ENCODE measurements at regions not wholly inside any gene's neighbourhood (a gene's known extent, or its start where the extent isn't known, plus 50 kb on each side); places are given as distances from the start of the nearest gene placed in this dataset.

GRCh38 chr21:16137106-16137505, 407.3 kb downstream of the USP25 start:
- no peak for TF ChIP-seq CTCF (conservative IDR thresholded peaks at IDR 0.05; ENCODE audit: low read depth, low read length)
- no peak for TF ChIP-seq EZH2 (IDR thresholded peaks at IDR 0.05; ENCODE audit: borderline replicate concordance, low read depth, low read length, poor library complexity, severe bottlenecking)

Measured in A673 (cell line).